Caco-2 (cell line): ENCODE measurements at regions not wholly inside any gene's neighbourhood (a gene's known extent, or its start where the extent isn't known, plus 50 kb on each side); places are given as distances from the start of the nearest gene placed in this dataset.

Source experiments
- BruUV-seq: library from RNA; stranded (reverse); fragments of 400-500 nt; replicated peaks from 2 replicates; lab custom pipeline; 2021; lab: Mats Ljungman, UMichigan
- CTCF ChIA-PET: fragments of 300-600 bp; sonication (Branson Sonifier 250); formaldehyde crosslinking; loops from one replicate; lab custom pipeline; 2022; ENCODE audit warnings: antibody characterized with exemption; lab: Charles Lee
- POLR2A ChIA-PET: fragments of 300-600 bp; sonication (Branson Sonifier 250); formaldehyde crosslinking; loops from one replicate; lab custom pipeline; 2022; ENCODE audit warnings: antibody characterized with exemption; lab: Charles Lee
- DNase-seq, 2 experiments: peaks; one replicate each; pipeline versions ENCODE4 v3.0.0 to v3.0.0-alpha.2; 2020 to 2022
- H3K27me3 ChIP-seq: replicated peaks from 2 replicates; pipeline ENCODE4 v1.6.0; 2011; ENCODE audit warnings: low read length; ENCODE audit not compliant: control insufficient read depth, insufficient read depth
- H3K36me3 ChIP-seq: 2 replicates; pipeline ENCODE4 v1.5.1; 2011; ENCODE audit warnings: low read length; ENCODE audit not compliant: control insufficient read depth, insufficient read depth
- H3K4me1 ChIP-seq: fragments of 250-450 bp; sonication (Bioruptor Pico); 2 replicates; pipeline ENCODE4 v1.5.1; 2020; ENCODE audit warnings: mild to moderate bottlenecking
- H3K4me3 ChIP-seq: 2 replicates; pipeline ENCODE4 v1.5.1; 2011; ENCODE audit warnings: low read depth, mild to moderate bottlenecking, control low read depth, low read length
- H3K9me3 ChIP-seq: fragments of 250-450 bp; sonication (Bioruptor Pico); 2 replicates; pipeline ENCODE4 v1.5.1; 2020; ENCODE audit warnings: mild to moderate bottlenecking, moderate library complexity
- H3K27ac Mint-ChIP-seq: one replicate; pipeline ENCODE4 v1.8.0; 2022; ENCODE audit warnings: mixed read lengths; ENCODE audit not compliant: unreplicated experiment
- H3K27me3 Mint-ChIP-seq: one replicate; pipeline ENCODE4 v1.8.0; 2022; ENCODE audit warnings: mixed read lengths; ENCODE audit not compliant: insufficient read depth, unreplicated experiment
- H3K36me3 Mint-ChIP-seq: one replicate; pipeline ENCODE4 v1.8.0; 2022; ENCODE audit warnings: mild to moderate bottlenecking, mixed read lengths; ENCODE audit not compliant: insufficient read depth, unreplicated experiment
- H3K4me1 Mint-ChIP-seq: one replicate; pipeline ENCODE4 v1.8.0; 2022; ENCODE audit warnings: low read depth, mixed read lengths; ENCODE audit not compliant: unreplicated experiment
- H3K4me3 Mint-ChIP-seq: one replicate; pipeline ENCODE4 v1.8.0; 2022; ENCODE audit warnings: mild to moderate bottlenecking, moderate library complexity, mixed read lengths; ENCODE audit not compliant: unreplicated experiment
- H3K9me3 Mint-ChIP-seq: one replicate; pipeline ENCODE4 v1.8.0; 2022; ENCODE audit warnings: mixed read lengths; ENCODE audit not compliant: unreplicated experiment
- CTCF ChIP-seq, 2 experiments: fragments of 200-600 bp in 1 of 2; IDR thresholded peaks; 1 replicate in 1 of 2; 2 replicates in 1 of 2; pipeline versions ENCODE4 v1.5.1 to v1.8.0; 2011 to 2022; ENCODE audit warnings: antibody characterized with exemption in 1 of 2, control low read depth in 1 of 2, inconsistent platforms in 1 of 2, low read depth in 1 of 2, low read length in 1 of 2, mild to moderate bottlenecking in 1 of 2, moderate library complexity in 1 of 2; ENCODE audit not compliant: insufficient read depth in 1 of 2, severe bottlenecking in 1 of 2, unreplicated experiment in 1 of 2
- intact Hi-C: fragments of 100-400 bp; cut with micrococcal nuclease; formaldehyde crosslinking; loops from one replicate; pipeline ENCODE4 v1.10.0; 2022; ENCODE audit not compliant: unreplicated experiment

- Histone ChIP-seq H3K4me3 (no peak overlapping the region), H3K4me1 (peaks cover 27% of the 10 kb centered on the region), H3K9me3 (no peaks in the 10 kb centered on the region), H3K36me3 (no peaks in the 10 kb centered on the region), H3K27me3 (no peaks in the 10 kb centered on the region)
- Mint-ChIP-seq H3K4me3 (no peak overlapping the region), H3K27me3 (no peaks in the 10 kb centered on the region), H3K36me3 (no peaks in the 10 kb centered on the region), H3K27ac (no peak overlapping the region), H3K4me1 (peaks cover 36% of the 10 kb centered on the region), H3K9me3 (no peaks in the 10 kb centered on the region)
- POLR2A ChIA-PET = no interaction called here
- intact Hi-C loops = no loop called here
- CTCF ChIA-PET = no interaction called here
- no peak for DNase-seq
- TF ChIP-seq CTCF (IDR thresholded peaks at IDR 0.05; ENCODE audit: insufficient read depth in 1 of 2, low read depth in 1 of 2, low read length in 1 of 2, severe bottlenecking in 1 of 2, unreplicated experiment in 1 of 2) = no peak
- BruUV-seq = no TSS peak
These were observed 152.8 kb downstream of the TTLL2 start for GRCh38 chr6:167477688-167478087.

- no peaks in the 10 kb centered on the region for H3K36me3 ChIP-seq
- no peaks in the 10 kb centered on the region for H3K27me3 ChIP-seq
- H3K4me3 ChIP-seq = no peak overlapping the region
- peaks cover 17% of the 10 kb centered on the region for H3K4me1 ChIP-seq
- DNase-seq = no peak
- no TSS peak for BruUV-seq
- no peaks in the 10 kb centered on the region for H3K27me3 Mint-ChIP-seq
- no peak overlapping the region for H3K4me3 Mint-ChIP-seq
- TF ChIP-seq CTCF (IDR thresholded peaks at IDR 0.05; ENCODE audit: insufficient read depth in 1 of 2, low read depth in 1 of 2, low read length in 1 of 2, severe bottlenecking in 1 of 2, unreplicated experiment in 1 of 2) = no peak
- no peaks in the 10 kb centered on the region for H3K9me3 Mint-ChIP-seq
- H3K27ac Mint-ChIP-seq = no peak overlapping the region
- CTCF ChIA-PET = no interaction called here
- no peaks in the 10 kb centered on the region for H3K36me3 Mint-ChIP-seq
- POLR2A ChIA-PET = no interaction called here
- peaks cover 27% of the 10 kb centered on the region for H3K4me1 Mint-ChIP-seq
- no peaks in the 10 kb centered on the region for H3K9me3 ChIP-seq
- intact Hi-C loops = no loop called here
These were observed 154.4 kb downstream of the TTLL2 start for GRCh38 chr6:167479301-167479700.

- Mint-ChIP-seq H3K4me1 (peaks cover 27% of the 10 kb centered on the region), H3K27ac (no peak overlapping the region), H3K36me3 (no peaks in the 10 kb centered on the region), H3K27me3 (no peaks in the 10 kb centered on the region), H3K4me3 (no peak overlapping the region), H3K9me3 (no peaks in the 10 kb centered on the region)
- Histone ChIP-seq H3K9me3 (no peaks in the 10 kb centered on the region), H3K27me3 (no peaks in the 10 kb centered on the region), H3K36me3 (no peaks in the 10 kb centered on the region), H3K4me1 (peaks cover 17% of the 10 kb centered on the region), H3K4me3 (no peak overlapping the region)
- POLR2A ChIA-PET = no interaction called here
- CTCF ChIA-PET = interaction anchor here (0.7 kb wide), 1 partner anchor 407 kb away, joined by 3 read pairs; no protein-coding TSS in a partner anchor
- no TSS peak for BruUV-seq
- TF ChIP-seq CTCF (IDR thresholded peaks at IDR 0.05; ENCODE audit: insufficient read depth in 1 of 2, low read depth in 1 of 2, low read length in 1 of 2, severe bottlenecking in 1 of 2, unreplicated experiment in 1 of 2) = no peak
- intact Hi-C loops = no loop called here
- DNase-seq = no peak
These were observed 155.2 kb downstream of the TTLL2 start for GRCh38 chr6:167479901-167480648.
